MM.1S (cell line): ENCODE measurements at regions not wholly inside any gene's neighbourhood (a gene's known extent, or its start where the extent isn't known, plus 50 kb on each side); places are given as distances from the start of the nearest gene placed in this dataset.

Experiments
- DNase-seq: peaks from one replicate; pipeline ENCODE4 v3.0.0-alpha.2; 2015
- H2AFZ ChIP-seq: fragments of 300-600 bp; sonication (generic); 2 replicates; pipeline ENCODE4 v1.6.0; 2016; ENCODE audit warnings: antibody characterized with exemption, low read length
- H3F3A ChIP-seq: fragments of 300-600 bp; sonication (generic); 2 replicates; pipeline ENCODE4 v1.6.1; 2016; ENCODE audit warnings: mild to moderate bottlenecking, antibody characterized with exemption, low read length, moderate library complexity, mixed read lengths; ENCODE audit not compliant: insufficient read depth
- H3K27ac ChIP-seq: fragments of 300-600 bp; sonication (generic); 2 replicates; pipeline ENCODE4 v1.5.1; 2016; ENCODE audit warnings: mild to moderate bottlenecking, low read length
- H3K27me3 ChIP-seq: fragments of 300-600 bp; sonication (generic); replicated peaks from 2 replicates; pipeline ENCODE4 v1.6.0; 2016; ENCODE audit warnings: low read length; ENCODE audit not compliant: insufficient read depth
- H3K36me3 ChIP-seq: fragments of 300-600 bp; sonication (generic); replicated peaks from 2 replicates; pipeline ENCODE4 v1.6.1; 2016; ENCODE audit warnings: mild to moderate bottlenecking, low read length, mixed read lengths; ENCODE audit not compliant: insufficient read depth
- H3K4me1 ChIP-seq: fragments of 300-600 bp; sonication (generic); 2 replicates; pipeline ENCODE4 v1.6.1; 2016; ENCODE audit warnings: low read length, mixed read lengths
- H3K4me2 ChIP-seq: fragments of 300-600 bp; sonication (generic); 2 replicates; pipeline ENCODE4 v1.6.0; 2016; ENCODE audit warnings: low read depth, low read length
- H3K4me3 ChIP-seq: fragments of 300-600 bp; sonication (generic); 2 replicates; pipeline ENCODE4 v1.5.1; 2016; ENCODE audit warnings: low read length, mixed read lengths
- H3K79me2 ChIP-seq: fragments of 300-600 bp; sonication (generic); 2 replicates; pipeline ENCODE4 v1.6.1; 2016; ENCODE audit warnings: mixed run types, low read length, mixed read lengths
- H3K9ac ChIP-seq: fragments of 300-600 bp; sonication (generic); 2 replicates; pipeline ENCODE4 v1.6.1; 2016; ENCODE audit warnings: low read length, mixed read lengths
- H3K9me2 ChIP-seq: fragments of 300-600 bp; sonication (generic); replicated peaks from 2 replicates; pipeline ENCODE4 v1.6.1; 2016; ENCODE audit warnings: mild to moderate bottlenecking, low read length, mixed read lengths; ENCODE audit not compliant: insufficient read depth
- H3K9me3 ChIP-seq: fragments of 300-600 bp; sonication (generic); replicated peaks from 2 replicates; pipeline ENCODE4 v1.6.1; 2016; ENCODE audit warnings: mild to moderate bottlenecking, low read length, mixed read lengths; ENCODE audit not compliant: insufficient read depth
- H4K20me1 ChIP-seq: fragments of 300-600 bp; sonication (generic); 2 replicates; pipeline ENCODE4 v1.6.1; 2016; ENCODE audit warnings: mild to moderate bottlenecking, low read length, moderate library complexity, mixed read lengths; ENCODE audit not compliant: insufficient read depth
- EZH2 ChIP-seq: fragments of 300-600 bp; sonication (generic); optimal IDR thresholded peaks from 2 replicates; pipeline ENCODE3; 2017; ENCODE audit warnings: low read depth, mild to moderate bottlenecking, antibody characterized with exemption, low read length, mixed read lengths
- EZH2phosphoT487 ChIP-seq: fragments of 300-600 bp; sonication (generic); IDR thresholded peaks from 2 replicates; pipeline ENCODE4 v1.6.1; 2018; ENCODE audit warnings: antibody characterized with exemption, low read length
- TF ChIP-seq, protein P1 (sequence below): fragments of 300-600 bp; sonication (generic); IDR thresholded peaks from 2 replicates; pipeline ENCODE4 v1.5.1; 2016; ENCODE audit warnings: antibody characterized with exemption, low read length, mixed read lengths

DNA sequence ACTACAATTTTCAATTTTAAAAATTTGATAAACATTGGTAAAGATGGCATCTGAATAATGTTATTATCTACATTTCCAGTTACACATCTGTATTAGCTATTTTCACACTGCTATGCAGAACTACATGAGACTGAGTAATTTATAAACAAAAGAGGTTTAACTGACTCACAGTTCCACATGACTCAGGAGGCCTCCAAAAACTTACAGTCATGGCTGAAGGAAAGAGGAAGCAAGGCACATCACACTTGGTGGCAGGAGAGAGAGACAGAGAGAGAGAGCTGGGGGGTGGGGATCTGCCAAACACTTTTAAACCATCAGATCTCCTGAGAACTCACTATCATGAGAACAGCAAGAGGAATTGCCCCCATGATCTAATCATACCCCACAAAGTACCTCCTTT is 850.0 kb downstream of the LTN1 start:
- no peak overlapping the region for H3K9ac ChIP-seq
- no peaks in the 10 kb centered on the region for H3K9me2 ChIP-seq
- no peaks in the 10 kb centered on the region for H3K79me2 ChIP-seq
- H3F3A ChIP-seq, result no peaks in the 10 kb centered on the region
- no peaks in the 10 kb centered on the region for H3K36me3 ChIP-seq
- TF ChIP-seq EZH2phosphoT487 (no peak), EZH2 (no peak)
- TF ChIP-seq, protein P1, sequence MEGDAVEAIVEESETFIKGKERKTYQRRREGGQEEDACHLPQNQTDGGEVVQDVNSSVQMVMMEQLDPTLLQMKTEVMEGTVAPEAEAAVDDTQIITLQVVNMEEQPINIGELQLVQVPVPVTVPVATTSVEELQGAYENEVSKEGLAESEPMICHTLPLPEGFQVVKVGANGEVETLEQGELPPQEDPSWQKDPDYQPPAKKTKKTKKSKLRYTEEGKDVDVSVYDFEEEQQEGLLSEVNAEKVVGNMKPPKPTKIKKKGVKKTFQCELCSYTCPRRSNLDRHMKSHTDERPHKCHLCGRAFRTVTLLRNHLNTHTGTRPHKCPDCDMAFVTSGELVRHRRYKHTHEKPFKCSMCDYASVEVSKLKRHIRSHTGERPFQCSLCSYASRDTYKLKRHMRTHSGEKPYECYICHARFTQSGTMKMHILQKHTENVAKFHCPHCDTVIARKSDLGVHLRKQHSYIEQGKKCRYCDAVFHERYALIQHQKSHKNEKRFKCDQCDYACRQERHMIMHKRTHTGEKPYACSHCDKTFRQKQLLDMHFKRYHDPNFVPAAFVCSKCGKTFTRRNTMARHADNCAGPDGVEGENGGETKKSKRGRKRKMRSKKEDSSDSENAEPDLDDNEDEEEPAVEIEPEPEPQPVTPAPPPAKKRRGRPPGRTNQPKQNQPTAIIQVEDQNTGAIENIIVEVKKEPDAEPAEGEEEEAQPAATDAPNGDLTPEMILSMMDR, result no peak
- no peak overlapping the region for H2AFZ ChIP-seq
- no peak overlapping the region for H3K4me2 ChIP-seq
- H3K27me3 ChIP-seq, result no peaks in the 10 kb centered on the region
- H3K4me1 ChIP-seq, result no peaks in the 10 kb centered on the region
- no peaks in the 10 kb centered on the region for H3K9me3 ChIP-seq
- H4K20me1 ChIP-seq, result no peaks in the 10 kb centered on the region
- DNase-seq, result no peak
- H3K4me3 ChIP-seq, result no peak overlapping the region
- no peak overlapping the region for H3K27ac ChIP-seq

DNA sequence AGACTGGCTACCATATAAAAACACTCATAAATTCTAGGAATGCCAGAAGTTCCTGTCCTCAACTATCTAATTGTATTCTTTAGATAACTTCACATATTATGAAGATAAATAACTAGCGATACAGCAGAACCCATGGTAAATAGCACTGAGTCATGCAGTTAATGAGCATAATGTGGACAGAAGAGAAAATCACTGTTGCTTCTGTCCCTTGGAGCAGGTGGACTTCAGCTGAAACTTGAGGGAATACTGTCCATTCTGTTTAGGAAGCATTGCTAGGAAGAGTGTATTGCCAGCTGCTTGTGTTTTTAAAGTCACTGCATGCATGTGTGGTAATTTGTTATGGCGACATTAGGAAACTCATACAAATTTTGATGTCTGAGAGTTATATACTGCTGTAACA is 854.4 kb downstream of the LTN1 start:
- Histone ChIP-seq H3K4me2 (no peak overlapping the region), H3K4me1 (no peaks in the 10 kb centered on the region), H3K9ac (no peak overlapping the region), H3K36me3 (no peaks in the 10 kb centered on the region), H3K9me2 (no peaks in the 10 kb centered on the region), H3K4me3 (no peak overlapping the region), H3K9me3 (no peaks in the 10 kb centered on the region), H3K27me3 (no peaks in the 10 kb centered on the region), H2AFZ (no peak overlapping the region), H3K79me2 (no peaks in the 10 kb centered on the region), H4K20me1 (no peaks in the 10 kb centered on the region), H3K27ac (no peak overlapping the region), H3F3A (no peaks in the 10 kb centered on the region)
- no peak for TF ChIP-seq EZH2phosphoT487
- TF ChIP-seq EZH2, result no peak
- TF ChIP-seq, protein P1, result no peak
- no peak for DNase-seq

GRCh38 chr21:28136656-28137255 is 855.9 kb downstream of the LTN1 start:
- H3K9me3 ChIP-seq, result no peaks in the 10 kb centered on the region
- no peak for TF ChIP-seq EZH2
- TF ChIP-seq, protein P1, result no peak
- TF ChIP-seq EZH2phosphoT487, result no peak
- H3K4me2 ChIP-seq, result no peak overlapping the region

More at GRCh38 chr21:28136656-28137255, 855.9 kb downstream of the LTN1 start:
- H3K4me3 ChIP-seq, result no peak overlapping the region
- H3F3A ChIP-seq, result no peaks in the 10 kb centered on the region
- no peaks in the 10 kb centered on the region for H3K27me3 ChIP-seq
- no peak overlapping the region for H3K9ac ChIP-seq
- H3K9me2 ChIP-seq, result no peaks in the 10 kb centered on the region
- DNase-seq, result no peak
- H4K20me1 ChIP-seq, result no peaks in the 10 kb centered on the region
- H3K79me2 ChIP-seq, result no peaks in the 10 kb centered on the region
- no peak overlapping the region for H2AFZ ChIP-seq
- no peaks in the 10 kb centered on the region for H3K36me3 ChIP-seq
- no peak overlapping the region for H3K27ac ChIP-seq
- no peaks in the 10 kb centered on the region for H3K4me1 ChIP-seq
